ENCODE measurements at regions not wholly inside any gene's neighbourhood (a gene's known extent, or its start where the extent isn't known, plus 50 kb on each side); places are given as distances from the start of the nearest gene placed in this dataset.

DNA sequence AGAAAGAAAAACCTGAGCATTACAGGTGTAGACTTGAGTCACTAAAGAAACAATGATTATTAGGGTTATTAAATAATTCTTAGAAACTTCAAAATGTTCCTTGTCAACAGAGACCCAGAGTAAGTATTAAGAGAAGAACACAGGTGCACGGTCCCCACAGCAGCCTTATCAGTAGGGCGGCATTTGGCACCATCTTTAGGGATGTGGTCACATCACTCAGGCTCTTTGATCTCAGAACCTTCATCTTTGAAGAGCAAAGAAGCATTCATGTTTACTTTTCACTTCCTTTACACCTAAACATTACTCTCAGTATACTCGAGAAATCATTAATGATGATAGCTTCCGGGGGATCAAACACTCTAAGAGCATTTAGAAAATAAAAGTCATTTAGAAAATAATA, 928.7 kb downstream of the KCNJ2 start:
- TF ChIP-seq, protein P1, sequence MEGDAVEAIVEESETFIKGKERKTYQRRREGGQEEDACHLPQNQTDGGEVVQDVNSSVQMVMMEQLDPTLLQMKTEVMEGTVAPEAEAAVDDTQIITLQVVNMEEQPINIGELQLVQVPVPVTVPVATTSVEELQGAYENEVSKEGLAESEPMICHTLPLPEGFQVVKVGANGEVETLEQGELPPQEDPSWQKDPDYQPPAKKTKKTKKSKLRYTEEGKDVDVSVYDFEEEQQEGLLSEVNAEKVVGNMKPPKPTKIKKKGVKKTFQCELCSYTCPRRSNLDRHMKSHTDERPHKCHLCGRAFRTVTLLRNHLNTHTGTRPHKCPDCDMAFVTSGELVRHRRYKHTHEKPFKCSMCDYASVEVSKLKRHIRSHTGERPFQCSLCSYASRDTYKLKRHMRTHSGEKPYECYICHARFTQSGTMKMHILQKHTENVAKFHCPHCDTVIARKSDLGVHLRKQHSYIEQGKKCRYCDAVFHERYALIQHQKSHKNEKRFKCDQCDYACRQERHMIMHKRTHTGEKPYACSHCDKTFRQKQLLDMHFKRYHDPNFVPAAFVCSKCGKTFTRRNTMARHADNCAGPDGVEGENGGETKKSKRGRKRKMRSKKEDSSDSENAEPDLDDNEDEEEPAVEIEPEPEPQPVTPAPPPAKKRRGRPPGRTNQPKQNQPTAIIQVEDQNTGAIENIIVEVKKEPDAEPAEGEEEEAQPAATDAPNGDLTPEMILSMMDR (optimal IDR thresholded peaks at IDR 0.05 in 1 of 3, IDR thresholded peaks at IDR 0.05 in 1 of 3, conservative IDR thresholded peaks at IDR 0.05 in 1 of 3; ENCODE audit: extremely low read depth in 1 of 3, insufficient read depth in 2 of 3, low read length in 3 of 3) = no peak
- TF ChIP-seq EZH2 (IDR thresholded peaks at IDR 0.05; ENCODE audit: low read length) = no peak

Data from keratinocyte (primary cell).